Mesenchymal stem cell (in vitro differentiated cells and primary cell): ENCODE measurements at regions not wholly inside any gene's neighbourhood (a gene's known extent, or its start where the extent isn't known, plus 50 kb on each side); places are given as distances from the start of the nearest gene placed in this dataset.

Source experiments
- DNase-seq: peaks from one replicate; pipeline ENCODE4 v3.0.0-alpha.2; 2013
- H2AFZ ChIP-seq: one replicate; pipeline ENCODE4 v1.6.1; 2013; ENCODE audit warnings: low read depth, mild to moderate bottlenecking, control low read depth, inconsistent platforms, low read length, moderate library complexity
- H2AK5ac ChIP-seq: 2 replicates; pipeline ENCODE4 v1.6.1; 2013; ENCODE audit warnings: low read length, moderate library complexity, mild to moderate bottlenecking, inconsistent platforms; ENCODE audit not compliant: severe bottlenecking
- H2BK120ac ChIP-seq: one replicate; pipeline ENCODE4 v1.6.1; 2013; ENCODE audit warnings: low read depth, mild to moderate bottlenecking, inconsistent platforms, low read length, moderate library complexity
- H2BK12ac ChIP-seq, 2 experiments: one replicate each; pipeline ENCODE4 v1.6.1; 2013; ENCODE audit warnings: inconsistent platforms in 2 of 2, low read length in 2 of 2, mild to moderate bottlenecking in 2 of 2, moderate library complexity in 2 of 2, control low read depth in 1 of 2
- H2BK15ac ChIP-seq: one replicate; pipeline ENCODE4 v1.6.1; 2013; ENCODE audit warnings: mild to moderate bottlenecking, low read depth, inconsistent platforms; ENCODE audit not compliant: poor library complexity, severe bottlenecking
- H2BK5ac ChIP-seq: 2 replicates; pipeline ENCODE4 v1.6.1; 2013; ENCODE audit warnings: low read depth, mild to moderate bottlenecking, low read length, control low read depth, inconsistent platforms; ENCODE audit not compliant: poor library complexity, severe bottlenecking
- H3K14ac ChIP-seq, 2 experiments: one replicate each; pipeline ENCODE4 v1.6.1; 2013; ENCODE audit warnings: inconsistent platforms in 2 of 2, low read length in 2 of 2, control low read depth in 1 of 2, mild to moderate bottlenecking in 1 of 2, moderate library complexity in 1 of 2
- H3K18ac ChIP-seq, 2 experiments: one replicate each; pipeline ENCODE4 v1.6.1; 2013; ENCODE audit warnings: inconsistent platforms in 2 of 2, low read length in 2 of 2, control low read depth in 1 of 2, low read depth in 1 of 2, mild to moderate bottlenecking in 1 of 2
- H3K23ac ChIP-seq, 2 experiments: one replicate each; pipeline ENCODE4 v1.6.1; 2013; ENCODE audit warnings: inconsistent platforms in 2 of 2, low read length in 2 of 2, mild to moderate bottlenecking in 2 of 2, moderate library complexity in 2 of 2, control low read depth in 1 of 2
- H3K27ac ChIP-seq: 2 replicates; pipeline ENCODE4 v1.5.1; 2013; ENCODE audit warnings: mild to moderate bottlenecking, moderate library complexity, low read length, control low read depth, inconsistent platforms; ENCODE audit not compliant: poor library complexity, severe bottlenecking
- H3K27me3 ChIP-seq, 2 experiments: 2 replicates each; pipeline versions ENCODE4 v1.6.1 to v1.7.0; 2013; ENCODE audit warnings: low read length in 2 of 2, mild to moderate bottlenecking in 2 of 2, moderate library complexity in 2 of 2, control low read depth in 1 of 2, inconsistent platforms in 1 of 2; ENCODE audit not compliant: control insufficient read depth in 1 of 2, insufficient read depth in 1 of 2
- H3K36me3 ChIP-seq, 2 experiments: 2 replicates each; pipeline versions ENCODE4 v1.6.1 to v1.7.0; 2013; ENCODE audit warnings: low read length in 2 of 2, control low read depth in 1 of 2, inconsistent platforms in 1 of 2, low read depth in 1 of 2, mild to moderate bottlenecking in 1 of 2; ENCODE audit not compliant: insufficient read depth in 2 of 2, control insufficient read depth in 1 of 2
- H3K4ac ChIP-seq, 2 experiments: one replicate each; pipeline ENCODE4 v1.6.1; 2013; ENCODE audit warnings: inconsistent platforms in 2 of 2, low read length in 2 of 2, mild to moderate bottlenecking in 2 of 2, moderate library complexity in 2 of 2, control low read depth in 1 of 2, low read depth in 1 of 2
- H3K4me1 ChIP-seq: 2 replicates; pipeline ENCODE4 v1.6.1; 2013; ENCODE audit warnings: low read depth, low read length, control low read depth; ENCODE audit not compliant: control insufficient read depth, insufficient read depth
- H3K4me2 ChIP-seq: 2 replicates; pipeline ENCODE4 v1.6.1; 2013; ENCODE audit warnings: low read length, mild to moderate bottlenecking, inconsistent platforms; ENCODE audit not compliant: poor library complexity, severe bottlenecking
- H3K4me3 ChIP-seq, 2 experiments: 2 replicates each; pipeline versions ENCODE4 v1.5.1 to v1.7.0; 2013; ENCODE audit warnings: low read length in 2 of 2, mild to moderate bottlenecking in 2 of 2, control low read depth in 1 of 2, low read depth in 1 of 2; ENCODE audit not compliant: insufficient read depth in 1 of 2
- H3K79me1 ChIP-seq: replicated peaks from 2 replicates; pipeline ENCODE4 v1.6.1; 2013; ENCODE audit warnings: mild to moderate bottlenecking, control low read depth, low read length, inconsistent platforms; ENCODE audit not compliant: poor library complexity, severe bottlenecking
- H3K9ac ChIP-seq: 2 replicates; pipeline ENCODE4 v1.7.0; 2013; ENCODE audit warnings: mild to moderate bottlenecking, low read length, moderate library complexity
- H3K9me3 ChIP-seq: 2 replicates; pipeline ENCODE4 v1.7.0; 2013; ENCODE audit warnings: mild to moderate bottlenecking, low read length; ENCODE audit not compliant: control insufficient read depth
- H4K8ac ChIP-seq: one replicate; pipeline ENCODE4 v1.6.1; 2013; ENCODE audit warnings: inconsistent platforms, mild to moderate bottlenecking, low read length, moderate library complexity
- H4K91ac ChIP-seq: one replicate; pipeline ENCODE4 v1.6.1; 2013; ENCODE audit warnings: mild to moderate bottlenecking, low read length, inconsistent platforms
- WGBS: methylation state at CpG from one replicate; pipeline ENCODE4 v1.1.7; 2013; ENCODE audit warnings: mixed read lengths; 5-methylcytosine and 5-hydroxymethylcytosine counted together

GRCh38 chr5:126234563-126235195, 188.5 kb upstream of the GRAMD2B start:
- H4K91ac ChIP-seq, result no peak overlapping the region
- H3K14ac ChIP-seq, result no peak overlapping the region
- H3K4ac ChIP-seq, result no peak overlapping the region
- no peak overlapping the region for H2BK15ac ChIP-seq
- H2BK12ac ChIP-seq, result no peak overlapping the region
- no peak overlapping the region for H3K23ac ChIP-seq
- no peak overlapping the region for H4K8ac ChIP-seq
- no peaks in the 10 kb centered on the region for H3K9me3 ChIP-seq
- peak; percentile 38 for DNase-seq
- H3K4me3 ChIP-seq, result no peak overlapping the region
- no peak overlapping the region for H2AFZ ChIP-seq
- H3K4me2 ChIP-seq, result no peak overlapping the region
- WGBS, result 58% methylated on average over 2 of the region's 7 CpGs
- H3K27ac ChIP-seq, result no peak overlapping the region
- H3K36me3 ChIP-seq, result no peaks in the 10 kb centered on the region
- H2BK5ac ChIP-seq, result no peak overlapping the region
- H2AK5ac ChIP-seq, result no peak overlapping the region
- no peaks in the 10 kb centered on the region for H3K79me1 ChIP-seq
- H3K4me1 ChIP-seq, result no peaks in the 10 kb centered on the region
- H3K9ac ChIP-seq, result no peak overlapping the region
- no peak overlapping the region for H2BK120ac ChIP-seq
- no peak overlapping the region for H3K18ac ChIP-seq
- H3K27me3 ChIP-seq, result no peaks in the 10 kb centered on the region

- H3K18ac ChIP-seq, result no peak overlapping the region
- H4K91ac ChIP-seq, result no peak overlapping the region
- no peak overlapping the region for H3K4ac ChIP-seq
- WGBS, result 93% methylated on average over 7 of the region's 7 CpGs
- no peak overlapping the region for H2BK5ac ChIP-seq
- no peak overlapping the region for H3K4me3 ChIP-seq
- H3K14ac ChIP-seq, result no peak overlapping the region
- H3K9ac ChIP-seq, result no peak overlapping the region
- no peak overlapping the region for H3K4me2 ChIP-seq
- H4K8ac ChIP-seq, result no peak overlapping the region
- no peak overlapping the region for H2BK12ac ChIP-seq
- no peaks in the 10 kb centered on the region for H3K4me1 ChIP-seq
- H3K9me3 ChIP-seq, result no peaks in the 10 kb centered on the region
- no peaks in the 10 kb centered on the region for H3K36me3 ChIP-seq
- DNase-seq, result no peak
- H2BK15ac ChIP-seq, result no peak overlapping the region
- H3K27me3 ChIP-seq, result no peaks in the 10 kb centered on the region
- no peak overlapping the region for H3K27ac ChIP-seq
- H2BK120ac ChIP-seq, result no peak overlapping the region
- no peak overlapping the region for H2AK5ac ChIP-seq
- no peak overlapping the region for H3K23ac ChIP-seq
- no peak overlapping the region for H2AFZ ChIP-seq
- H3K79me1 ChIP-seq, result no peaks in the 10 kb centered on the region
Observed at GRCh38 chr5:126235628-126236027, 187.6 kb upstream of the GRAMD2B start.

- Histone ChIP-seq H3K9ac (no peak overlapping the region), H3K23ac (no peak overlapping the region), H2BK5ac (no peak overlapping the region), H2AK5ac (no peak overlapping the region), H3K18ac (no peak overlapping the region), H4K8ac (no peak overlapping the region), H3K14ac (no peak overlapping the region), H4K91ac (no peak overlapping the region), H3K27ac (no peak overlapping the region), H2BK12ac (no peak overlapping the region), H3K4me2 (no peak overlapping the region), H3K4me3 (no peak overlapping the region), H3K79me1 (no peaks in the 10 kb centered on the region), H3K4me1 (no peaks in the 10 kb centered on the region), H3K4ac (no peak overlapping the region), H3K9me3 (no peaks in the 10 kb centered on the region), H2BK120ac (no peak overlapping the region), H2BK15ac (no peak overlapping the region), H3K27me3 (no peaks in the 10 kb centered on the region), H3K36me3 (no peaks in the 10 kb centered on the region), H2AFZ (no peak overlapping the region)
- no peak for DNase-seq
- WGBS, result 94% methylated on average over 2 of the region's 2 CpGs
Observed at GRCh38 chr5:126236994-126237393, 186.2 kb upstream of the GRAMD2B start.

- no peak overlapping the region for H3K4ac ChIP-seq
- H3K27ac ChIP-seq, result peak overlapping the region; percentile 64
- H2BK12ac ChIP-seq, result no peak overlapping the region
- H4K91ac ChIP-seq, result no peak overlapping the region
- no peak overlapping the region for H4K8ac ChIP-seq
- no peaks in the 10 kb centered on the region for H3K4me1 ChIP-seq
- H3K36me3 ChIP-seq, result no peaks in the 10 kb centered on the region
- 83% methylated on average over 1 of the region's 1 CpG for WGBS
- no peaks in the 10 kb centered on the region for H3K27me3 ChIP-seq
- H2BK15ac ChIP-seq, result no peak overlapping the region
- H3K9me3 ChIP-seq, result no peaks in the 10 kb centered on the region
- no peak for DNase-seq
- H3K79me1 ChIP-seq, result no peaks in the 10 kb centered on the region
- H3K23ac ChIP-seq, result no peak overlapping the region
- no peak overlapping the region for H3K4me3 ChIP-seq
- no peak overlapping the region for H2AFZ ChIP-seq
- no peak overlapping the region for H2AK5ac ChIP-seq
- no peak overlapping the region for H3K4me2 ChIP-seq
- H3K14ac ChIP-seq, result no peak overlapping the region
- no peak overlapping the region for H3K9ac ChIP-seq
- no peak overlapping the region for H2BK120ac ChIP-seq
- no peak overlapping the region for H3K18ac ChIP-seq
- no peak overlapping the region for H2BK5ac ChIP-seq
Observed at GRCh38 chr5:126248611-126249010, 174.6 kb upstream of the GRAMD2B start.
